ENCODE measurements at regions not wholly inside any gene's neighbourhood (a gene's known extent, or its start where the extent isn't known, plus 50 kb on each side); places are given as distances from the start of the nearest gene placed in this dataset.

GRCh38 chr11:87866951-87867350, 308.3 kb downstream of the RAB38 start:
- no peaks in the 10 kb centered on the region for H3K36me3 ChIP-seq
- DNase-seq: no peak
- no peaks in the 10 kb centered on the region for H3K9me3 ChIP-seq
- no peaks in the 10 kb centered on the region for H3K4me1 ChIP-seq
- no peaks in the 10 kb centered on the region for H3K27me3 ChIP-seq
- H3K4me3 ChIP-seq (ENCODE audit: low read depth, low read length): no peak overlapping the region
- TF ChIP-seq CTCF (IDR thresholded peaks at IDR 0.05; ENCODE audit: low read depth, low read length): no peak

GRCh38 chr11:87861030-87861429, 314.2 kb downstream of the RAB38 start:
- DNase-seq: no peak
- no peaks in the 10 kb centered on the region for H3K9me3 ChIP-seq
- no peaks in the 10 kb centered on the region for H3K4me1 ChIP-seq
- H3K27me3 ChIP-seq: no peaks in the 10 kb centered on the region
- no peaks in the 10 kb centered on the region for H3K36me3 ChIP-seq
- H3K4me3 ChIP-seq (ENCODE audit: low read depth, low read length): no peak overlapping the region
- TF ChIP-seq CTCF (IDR thresholded peaks at IDR 0.05; ENCODE audit: low read depth, low read length): no peak

- H3K27me3 ChIP-seq: no peaks in the 10 kb centered on the region
- no peak overlapping the region for H3K4me3 ChIP-seq (ENCODE audit: low read depth, low read length)
- H3K36me3 ChIP-seq: no peaks in the 10 kb centered on the region
- H3K4me1 ChIP-seq: no peaks in the 10 kb centered on the region
- no peak for TF ChIP-seq CTCF (IDR thresholded peaks at IDR 0.05; ENCODE audit: low read depth, low read length)
- DNase-seq: no peak
- H3K9me3 ChIP-seq: no peaks in the 10 kb centered on the region
These were observed 315.6 kb downstream of the RAB38 start for GRCh38 chr11:87859636-87860035.

GRCh38 chr11:87851827-87852226, 323.4 kb downstream of the RAB38 start:
- Histone ChIP-seq H3K4me3 (ENCODE audit: low read depth, low read length) (no peak overlapping the region), H3K27me3 (no peaks in the 10 kb centered on the region), H3K9me3 (no peaks in the 10 kb centered on the region), H3K4me1 (no peaks in the 10 kb centered on the region), H3K36me3 (no peaks in the 10 kb centered on the region)
- no peak for TF ChIP-seq CTCF (IDR thresholded peaks at IDR 0.05; ENCODE audit: low read depth, low read length)
- DNase-seq: no peak

GRCh38 chr11:87851234-87851633, 324.0 kb downstream of the RAB38 start:
- no peak for DNase-seq
- H3K4me3 ChIP-seq (ENCODE audit: low read depth, low read length): no peak overlapping the region
- H3K4me1 ChIP-seq: no peaks in the 10 kb centered on the region
- no peaks in the 10 kb centered on the region for H3K9me3 ChIP-seq
- no peak for TF ChIP-seq CTCF (IDR thresholded peaks at IDR 0.05; ENCODE audit: low read depth, low read length)
- H3K27me3 ChIP-seq: no peaks in the 10 kb centered on the region
- no peaks in the 10 kb centered on the region for H3K36me3 ChIP-seq

GRCh38 chr11:87849216-87849615, 326.0 kb downstream of the RAB38 start:
- no peaks in the 10 kb centered on the region for H3K4me1 ChIP-seq
- no peaks in the 10 kb centered on the region for H3K36me3 ChIP-seq
- no peaks in the 10 kb centered on the region for H3K27me3 ChIP-seq
- DNase-seq: no peak
- no peaks in the 10 kb centered on the region for H3K9me3 ChIP-seq
- TF ChIP-seq CTCF (IDR thresholded peaks at IDR 0.05; ENCODE audit: low read depth, low read length): no peak
- H3K4me3 ChIP-seq (ENCODE audit: low read depth, low read length): no peak overlapping the region

Measured in BE2C (cell line).